ENCODE measurements at regions not wholly inside any gene's neighbourhood (a gene's known extent, or its start where the extent isn't known, plus 50 kb on each side); places are given as distances from the start of the nearest gene placed in this dataset.
"Not testable (repeated sequence)": the region's sequence is repeated elsewhere in the genome, so short reads cannot be mapped to it uniquely, and the experiment has no call there.

- no peak for DNase-seq
Measured at GRCh38 chr6:8361259-8361658, 74.1 kb downstream of the SLC35B3 start.

- DNase-seq, result no peak
Measured at GRCh38 chr6:8352966-8353340, 82.4 kb downstream of the SLC35B3 start.

- no peak for DNase-seq
Measured at GRCh38 chr6:8352335-8352965, 82.9 kb downstream of the SLC35B3 start.

- DNase-seq, result no peak
Measured at GRCh38 chr6:8343600-8343999, 91.7 kb downstream of the SLC35B3 start.

- DNase-seq, result no peak
Measured at GRCh38 chr6:8342241-8342819, 93.0 kb downstream of the SLC35B3 start.

GRCh38 chr6:8337147-8337546, 98.2 kb downstream of the SLC35B3 start:
- no peak for DNase-seq

GRCh38 chr6:8336406-8337057, 98.8 kb downstream of the SLC35B3 start:
- no peak for DNase-seq

- no peak for DNase-seq
Measured at GRCh38 chr6:8335896-8336295, 99.4 kb downstream of the SLC35B3 start.

- no peak for DNase-seq
Measured at GRCh38 chr6:8335381-8335780, 100.0 kb downstream of the SLC35B3 start.

GRCh38 chr6:8334113-8334512, 101.2 kb downstream of the SLC35B3 start:
- DNase-seq, result no peak

GRCh38 chr6:8329562-8329961, 105.8 kb downstream of the SLC35B3 start:
- no peak for DNase-seq

- no peak for DNase-seq
Measured at GRCh38 chr6:8325743-8326142, 109.6 kb downstream of the SLC35B3 start.

GRCh38 chr6:8322659-8323058, 112.7 kb downstream of the SLC35B3 start:
- no peak for DNase-seq

- DNase-seq, result no peak
Measured at GRCh38 chr6:8321671-8322404, 113.5 kb downstream of the SLC35B3 start.

- DNase-seq, result no peak
Measured at GRCh38 chr6:8315154-8315553, 120.2 kb downstream of the SLC35B3 start.

- DNase-seq, result no peak
Measured at GRCh38 chr6:8301502-8301901, 133.8 kb downstream of the SLC35B3 start.

- no peak for DNase-seq
Measured at GRCh38 chr6:8299034-8299433, 136.3 kb downstream of the SLC35B3 start.

GRCh38 chr6:8282946-8283345, 152.4 kb downstream of the SLC35B3 start:
- DNase-seq, result not testable (repeated sequence)

GRCh38 chr6:8282380-8282779, 153.0 kb downstream of the SLC35B3 start:
- DNase-seq, result no peak

GRCh38 chr6:8279041-8279805, 156.1 kb downstream of the SLC35B3 start:
- DNase-seq, result no peak

GRCh38 chr6:8278562-8278961, 156.8 kb downstream of the SLC35B3 start:
- no peak for DNase-seq

- DNase-seq, result no peak
Measured at GRCh38 chr6:8277769-8278168, 157.6 kb downstream of the SLC35B3 start.

- DNase-seq, result no peak
Measured at GRCh38 chr6:8276148-8276547, 159.2 kb downstream of the SLC35B3 start.

Measured in activated CD4-positive, alpha-beta T cell treated with anti-CD3 and anti-CD28 coated beads, Interleukin-2, amount 50 U/mL, for 1 hour (primary cell).